ENCODE measurements at regions not wholly inside any gene's neighbourhood (a gene's known extent, or its start where the extent isn't known, plus 50 kb on each side); places are given as distances from the start of the nearest gene placed in this dataset.

DNA sequence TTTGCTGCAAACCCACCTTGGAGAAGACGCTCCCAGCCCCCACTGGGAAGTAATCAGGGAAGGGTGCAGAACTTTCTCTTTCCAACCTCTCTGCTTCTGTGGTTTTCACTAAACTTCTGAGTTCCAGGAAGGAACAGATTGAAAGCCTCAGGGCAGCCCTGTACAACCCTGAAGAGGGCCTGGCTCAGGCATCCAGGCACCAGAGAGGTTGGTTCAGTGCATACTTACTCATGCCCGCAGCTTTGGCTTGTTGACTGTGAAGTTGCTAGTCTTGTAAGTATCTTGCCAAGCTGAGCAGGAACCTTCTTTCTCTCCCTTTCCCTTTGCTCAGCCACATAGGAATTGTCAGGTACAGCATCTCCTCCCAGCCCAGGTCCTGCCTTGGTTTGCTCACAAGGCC, 272.2 kb upstream of the FOXQ1 start:
- Mint-ChIP-seq H3K36me3 (ENCODE audit: insufficient read depth) (no peaks in the 10 kb centered on the region), H3K4me1 (ENCODE audit: low read depth) (no peaks in the 10 kb centered on the region), H3K4me3 (no peak overlapping the region), H3K27me3 (ENCODE audit: low read depth) (peaks cover 19% of the 10 kb centered on the region), H3K9me3 (no peaks in the 10 kb centered on the region)
- no peak for DNase-seq
- no peak for ATAC-seq

DNA sequence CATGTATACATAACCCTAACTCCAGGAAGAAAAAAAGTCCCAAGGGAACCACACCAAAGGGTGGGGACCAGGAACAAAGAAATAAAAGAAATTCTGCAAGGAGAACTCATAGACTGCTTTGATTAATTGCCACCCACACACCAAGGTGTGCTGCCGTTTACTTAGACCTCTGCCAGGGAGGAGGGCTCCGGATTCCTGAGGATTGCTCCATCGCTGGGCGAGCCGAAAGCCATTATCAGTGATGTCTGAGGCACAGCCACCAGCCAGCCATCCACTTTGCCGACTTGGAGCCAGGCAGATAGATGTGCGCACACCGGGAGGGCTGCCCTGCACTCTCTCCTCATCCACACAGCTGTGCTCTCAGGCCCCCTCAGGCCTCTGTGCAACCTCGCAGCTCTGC, 272.7 kb upstream of the FOXQ1 start:
- no peak overlapping the region for H3K4me3 Mint-ChIP-seq
- H3K4me1 Mint-ChIP-seq (ENCODE audit: low read depth), result no peaks in the 10 kb centered on the region
- peaks cover 18% of the 10 kb centered on the region for H3K27me3 Mint-ChIP-seq (ENCODE audit: low read depth)
- no peaks in the 10 kb centered on the region for H3K36me3 Mint-ChIP-seq (ENCODE audit: insufficient read depth)
- no peak for ATAC-seq
- no peaks in the 10 kb centered on the region for H3K9me3 Mint-ChIP-seq
- DNase-seq, result no peak

DNA sequence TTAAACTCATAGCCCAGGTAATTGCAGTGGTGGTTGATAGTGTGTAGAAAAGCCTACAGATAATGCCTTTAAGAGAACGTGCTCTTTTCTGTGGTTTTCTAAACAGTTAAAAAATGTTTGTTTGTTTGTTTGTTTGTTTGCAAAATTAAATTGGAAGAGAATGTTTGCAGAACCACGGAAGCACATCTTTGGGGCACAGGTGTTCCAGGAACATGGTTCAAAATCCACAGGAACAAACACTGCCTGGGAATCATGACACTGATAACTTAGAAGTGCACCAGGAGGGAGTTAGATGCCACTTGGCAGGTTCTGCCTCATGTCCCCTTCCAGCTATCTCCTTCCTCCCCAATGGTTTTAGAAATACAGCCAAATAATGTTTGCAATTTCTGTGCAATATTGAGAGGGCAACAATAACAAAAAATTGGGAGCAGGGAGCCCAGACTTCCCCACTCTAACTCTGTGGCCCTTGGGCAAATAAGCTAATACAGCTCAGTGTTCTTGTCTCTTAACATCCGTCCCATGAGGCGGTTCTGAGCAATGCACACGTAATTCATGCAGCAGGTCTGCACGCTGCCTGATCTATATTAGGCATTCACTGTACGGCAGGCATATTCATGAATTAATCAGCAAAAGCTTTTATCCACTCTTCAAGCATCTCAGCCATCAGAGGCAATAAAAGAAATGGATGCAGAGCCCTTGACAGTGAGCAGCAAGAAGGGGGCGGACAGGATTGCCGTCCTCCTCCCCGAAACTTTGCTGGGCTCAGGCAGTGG, 274.3 kb upstream of the FOXQ1 start:
- no peak overlapping the region for H3K4me3 Mint-ChIP-seq
- DNase-seq, result no peak
- H3K36me3 Mint-ChIP-seq (ENCODE audit: insufficient read depth), result no peaks in the 10 kb centered on the region
- no peak for ATAC-seq
- no peaks in the 10 kb centered on the region for H3K4me1 Mint-ChIP-seq (ENCODE audit: low read depth)
- peaks cover 12% of the 10 kb centered on the region for H3K27me3 Mint-ChIP-seq (ENCODE audit: low read depth)
- no peaks in the 10 kb centered on the region for H3K9me3 Mint-ChIP-seq

DNA sequence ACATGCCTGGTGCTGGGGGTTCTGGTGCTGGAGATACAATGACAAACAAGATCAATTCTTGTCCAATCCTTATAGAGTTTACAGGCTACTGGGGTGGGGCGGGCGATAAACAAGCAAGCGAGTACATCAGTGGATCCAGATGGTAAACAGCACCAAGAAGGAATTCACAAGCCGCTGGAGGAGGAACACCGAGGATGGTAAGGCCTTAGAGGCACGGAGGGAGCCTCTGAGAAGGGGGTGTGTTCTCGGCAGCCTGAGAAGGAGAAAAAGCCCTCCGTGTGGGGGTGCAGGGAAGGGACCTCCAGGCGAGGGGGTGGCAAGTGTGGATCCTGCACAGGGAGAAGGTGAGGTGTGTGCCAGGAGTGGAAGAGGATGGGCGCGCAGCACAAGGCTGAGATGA, 276.5 kb upstream of the FOXQ1 start:
- no peak overlapping the region for H3K4me3 Mint-ChIP-seq
- no peaks in the 10 kb centered on the region for H3K9me3 Mint-ChIP-seq
- H3K4me1 Mint-ChIP-seq (ENCODE audit: low read depth), result no peaks in the 10 kb centered on the region
- no peak for DNase-seq
- H3K36me3 Mint-ChIP-seq (ENCODE audit: insufficient read depth), result no peaks in the 10 kb centered on the region
- peaks cover 5% of the 10 kb centered on the region for H3K27me3 Mint-ChIP-seq (ENCODE audit: low read depth)
- no peak for ATAC-seq

DNA sequence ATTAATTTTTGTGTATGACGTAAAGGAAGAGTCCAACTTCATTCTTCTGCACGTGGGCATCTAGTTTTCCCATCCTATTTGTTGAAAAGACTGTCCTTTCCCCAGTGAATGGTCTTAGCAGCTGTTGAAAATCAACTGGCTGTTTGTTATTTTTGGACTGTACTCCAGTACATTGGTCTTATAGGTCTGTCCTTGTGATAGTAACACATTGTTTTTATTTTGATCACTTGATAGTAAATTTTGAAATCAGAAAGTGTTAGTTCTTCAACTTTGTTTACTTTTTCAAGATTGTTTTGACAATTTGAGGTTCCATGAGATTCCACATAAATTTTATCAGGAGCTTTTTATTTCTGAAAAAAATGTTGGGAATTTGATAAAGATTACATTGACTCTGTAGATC, 280.2 kb upstream of the FOXQ1 start:
- Mint-ChIP-seq H3K9me3 (no peaks in the 10 kb centered on the region), H3K4me3 (no peak overlapping the region), H3K36me3 (ENCODE audit: insufficient read depth) (no peaks in the 10 kb centered on the region), H3K4me1 (ENCODE audit: low read depth) (no peaks in the 10 kb centered on the region), H3K27me3 (ENCODE audit: low read depth) (peaks cover 5% of the 10 kb centered on the region)
- DNase-seq (no peak), ATAC-seq (no peak)

DNA sequence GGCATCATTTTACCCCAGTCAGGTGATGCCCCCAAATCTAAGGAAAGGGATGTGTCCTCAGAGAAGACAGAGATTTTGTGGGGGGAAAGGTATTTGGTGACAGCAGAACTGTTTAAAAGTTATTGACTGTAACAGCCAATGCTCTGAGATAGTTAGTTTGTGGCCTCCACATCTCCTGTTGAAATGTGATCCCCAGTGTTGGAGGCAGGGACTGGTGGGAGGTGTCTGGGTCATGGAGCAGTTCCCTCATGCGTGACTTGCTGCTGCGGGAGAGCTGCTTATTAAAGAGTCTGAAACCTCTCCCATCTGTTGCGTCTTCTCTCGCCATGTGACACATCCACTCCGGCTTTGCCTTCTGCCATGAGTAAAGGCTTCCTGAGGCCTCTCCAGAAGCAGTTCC, 282.8 kb upstream of the FOXQ1 start:
- Mint-ChIP-seq H3K4me1 (ENCODE audit: low read depth) (no peaks in the 10 kb centered on the region), H3K36me3 (ENCODE audit: insufficient read depth) (no peaks in the 10 kb centered on the region), H3K4me3 (no peak overlapping the region), H3K27me3 (ENCODE audit: low read depth) (peaks cover 14% of the 10 kb centered on the region), H3K9me3 (no peaks in the 10 kb centered on the region)
- ATAC-seq, result no peak
- DNase-seq, result no peak

DNA sequence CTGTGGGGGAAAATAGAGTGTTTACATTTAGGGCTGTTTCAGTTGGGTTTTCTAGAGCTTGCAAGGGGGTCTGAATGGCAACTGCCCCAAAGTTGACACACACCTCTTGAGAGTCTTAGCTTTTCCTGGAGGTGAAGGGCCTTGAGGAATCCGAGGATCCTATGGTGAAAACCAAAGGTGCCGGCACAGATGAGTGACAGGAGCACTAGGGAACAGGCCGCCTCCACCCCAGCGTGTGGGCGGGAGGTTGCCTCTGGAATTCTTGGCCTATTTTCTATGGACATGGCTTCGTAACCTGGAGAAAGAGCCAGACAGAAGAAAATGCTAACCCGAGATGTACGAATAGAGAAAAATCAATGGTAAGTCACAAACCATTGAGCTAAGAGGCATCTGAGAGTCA, 283.2 kb upstream of the FOXQ1 start:
- ATAC-seq, result no peak
- Mint-ChIP-seq H3K36me3 (ENCODE audit: insufficient read depth) (no peaks in the 10 kb centered on the region), H3K27me3 (ENCODE audit: low read depth) (peaks cover 16% of the 10 kb centered on the region)

DNA sequence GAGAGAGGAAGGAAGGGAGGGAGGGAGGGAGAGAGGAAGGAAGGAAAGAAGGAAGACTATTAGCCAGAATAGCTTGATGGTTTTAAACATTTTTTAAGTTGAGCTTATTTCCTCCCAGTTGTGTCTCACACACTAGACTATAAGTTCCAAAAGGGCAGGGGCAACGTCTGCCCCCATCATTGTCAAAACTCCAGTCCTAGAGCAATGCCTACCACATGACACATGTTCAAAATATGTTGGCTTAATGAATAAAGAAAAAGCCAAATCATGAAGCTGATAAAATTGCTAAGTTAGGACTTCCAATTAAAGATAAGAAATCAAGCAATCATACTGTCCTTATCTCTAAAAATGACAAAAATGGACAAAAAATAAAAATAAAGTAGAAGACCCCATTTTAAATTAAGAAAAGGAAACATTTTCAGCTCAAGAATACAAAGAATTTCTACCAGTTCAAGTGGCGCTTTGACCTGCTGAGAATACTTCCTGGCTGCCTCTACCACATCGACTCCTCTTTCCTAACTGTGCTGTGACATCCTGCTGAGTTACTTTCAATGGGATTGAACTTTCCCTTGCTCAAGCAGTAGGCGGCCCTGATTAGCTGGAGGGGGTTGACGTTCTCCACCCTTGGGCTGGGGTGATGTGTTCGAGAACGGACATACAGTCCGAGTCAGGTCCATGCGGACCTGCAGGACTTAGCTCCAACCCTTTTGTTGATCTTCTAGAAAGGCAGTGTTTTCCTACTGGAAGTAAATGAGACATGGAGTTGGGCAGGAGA, 283.9 kb upstream of the FOXQ1 start:
- Mint-ChIP-seq H3K4me3 (no peak overlapping the region), H3K27me3 (ENCODE audit: low read depth) (peaks cover 21% of the 10 kb centered on the region), H3K4me1 (ENCODE audit: low read depth) (no peaks in the 10 kb centered on the region), H3K9me3 (no peaks in the 10 kb centered on the region), H3K36me3 (ENCODE audit: insufficient read depth) (no peaks in the 10 kb centered on the region)
- ATAC-seq (no peak), DNase-seq (no peak)

More for the DNA sequence above, 283.2 kb upstream of the FOXQ1 start:
- Mint-ChIP-seq H3K9me3 (no peaks in the 10 kb centered on the region), H3K4me1 (ENCODE audit: low read depth) (no peaks in the 10 kb centered on the region), H3K4me3 (no peak overlapping the region)
- DNase-seq, result no peak

DNA sequence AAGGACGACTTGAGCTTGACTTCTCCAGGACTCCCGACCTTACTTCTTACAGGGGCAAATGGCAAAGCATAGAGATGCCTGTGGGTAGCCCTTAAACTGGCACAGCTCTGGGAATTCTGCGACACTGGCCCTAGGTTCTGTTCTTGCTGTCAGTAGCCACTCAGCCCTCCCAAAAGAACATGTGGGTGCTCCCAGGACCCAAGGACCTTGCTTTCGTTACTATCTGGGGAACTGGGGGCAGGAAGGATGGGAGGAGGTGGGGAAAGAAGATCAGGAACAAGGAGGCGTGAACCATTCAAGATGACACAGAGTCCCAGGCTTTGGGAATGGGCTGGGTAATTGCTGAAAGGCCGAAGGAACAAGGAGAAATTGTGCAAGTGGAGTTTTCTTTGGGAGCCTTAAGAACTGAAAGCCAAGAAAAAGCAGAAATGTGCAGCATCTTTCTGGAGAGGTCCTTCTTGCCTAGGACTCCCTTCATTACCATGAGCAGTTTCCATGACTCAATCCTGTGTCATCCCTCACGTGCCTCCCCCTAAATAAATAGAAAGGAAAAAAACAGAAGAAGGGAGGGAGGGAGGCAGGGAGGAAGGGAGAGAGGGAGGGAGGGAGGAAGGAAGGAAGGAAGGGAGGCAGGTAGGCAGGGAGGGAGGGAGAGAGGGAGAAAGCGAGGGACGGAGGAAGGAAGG, 284.6 kb upstream of the FOXQ1 start:
- H3K27me3 Mint-ChIP-seq (ENCODE audit: low read depth), result peaks cover 21% of the 10 kb centered on the region
- H3K4me3 Mint-ChIP-seq, result no peak overlapping the region
- no peaks in the 10 kb centered on the region for H3K36me3 Mint-ChIP-seq (ENCODE audit: insufficient read depth)
- ATAC-seq (no peak), DNase-seq (no peak)
- H3K9me3 Mint-ChIP-seq, result no peaks in the 10 kb centered on the region
- H3K4me1 Mint-ChIP-seq (ENCODE audit: low read depth), result no peaks in the 10 kb centered on the region

DNA sequence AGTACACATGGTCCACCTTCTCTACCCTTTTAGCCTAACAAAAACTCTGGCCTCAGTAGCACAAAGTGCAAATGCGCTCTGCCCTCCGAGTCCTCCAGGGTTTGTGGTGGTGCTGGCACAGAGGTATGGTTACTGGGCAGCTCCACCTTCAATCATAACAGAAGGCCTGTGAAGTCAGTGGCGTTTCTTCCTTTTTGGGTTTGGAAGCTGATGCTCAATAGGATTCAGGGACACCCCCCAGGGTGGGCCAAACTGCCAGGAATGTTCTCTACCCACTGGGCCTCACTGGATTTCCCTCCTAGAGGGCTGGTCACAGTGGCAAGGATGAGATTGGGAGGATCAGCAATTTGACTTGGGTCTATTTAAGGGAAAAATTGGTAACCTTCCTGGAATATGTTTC, 286.1 kb upstream of the FOXQ1 start:
- H3K4me1 Mint-ChIP-seq (ENCODE audit: low read depth), result no peaks in the 10 kb centered on the region
- no peak for DNase-seq
- no peaks in the 10 kb centered on the region for H3K36me3 Mint-ChIP-seq (ENCODE audit: insufficient read depth)

DNA sequence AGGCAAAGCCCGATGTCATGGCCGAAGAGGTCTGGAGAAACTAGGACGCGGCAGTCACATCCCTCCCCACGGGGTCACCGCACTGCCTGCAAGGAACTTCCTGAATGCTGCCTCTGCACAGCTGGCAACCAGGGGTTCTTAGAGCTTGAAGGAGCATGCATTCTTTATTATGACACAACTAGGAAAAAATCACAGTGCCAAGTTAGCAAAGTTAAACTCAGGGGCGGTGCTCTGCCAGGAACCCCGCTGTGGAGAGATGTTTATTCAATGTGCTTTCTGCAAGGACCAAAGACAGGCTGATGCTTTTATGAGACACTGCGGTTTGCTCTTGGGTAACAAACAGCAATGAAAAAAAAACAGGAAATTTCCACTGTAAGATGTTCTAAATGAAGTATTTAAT, 287.3 kb upstream of the FOXQ1 start:
- Mint-ChIP-seq H3K9me3 (peaks cover 6% of the 10 kb centered on the region), H3K4me1 (ENCODE audit: low read depth) (no peaks in the 10 kb centered on the region)

More for the DNA sequence above, 286.1 kb upstream of the FOXQ1 start:
- no peak overlapping the region for H3K4me3 Mint-ChIP-seq
- H3K9me3 Mint-ChIP-seq, result peaks cover 6% of the 10 kb centered on the region
- peaks cover 21% of the 10 kb centered on the region for H3K27me3 Mint-ChIP-seq (ENCODE audit: low read depth)
- ATAC-seq, result no peak

DNA sequence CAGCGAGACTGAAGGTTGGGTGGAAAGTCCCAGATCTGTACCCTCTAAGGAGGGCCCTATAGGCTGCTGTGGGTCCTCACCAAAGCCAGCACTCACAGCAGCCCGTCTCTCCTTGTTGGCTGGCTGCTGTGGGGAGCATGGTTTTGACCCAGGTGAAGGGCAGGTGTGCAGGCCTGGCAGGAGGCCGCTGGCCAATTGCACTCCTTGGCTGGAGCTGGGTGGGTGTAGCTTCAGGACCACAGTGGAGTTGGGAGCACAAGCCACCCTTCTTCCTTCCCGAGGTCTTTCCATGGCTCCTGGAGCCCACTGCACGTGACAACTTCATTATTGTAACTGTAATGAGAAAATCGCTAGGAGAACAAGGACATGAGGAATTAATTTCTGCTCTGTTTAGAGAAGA, 287.7 kb upstream of the FOXQ1 start:
- no peak for ATAC-seq

More for the DNA sequence above, 287.3 kb upstream of the FOXQ1 start:
- no peaks in the 10 kb centered on the region for H3K36me3 Mint-ChIP-seq (ENCODE audit: insufficient read depth)
- ATAC-seq, result no peak
- DNase-seq, result no peak
- no peak overlapping the region for H3K4me3 Mint-ChIP-seq
- H3K27me3 Mint-ChIP-seq (ENCODE audit: low read depth), result peaks cover 21% of the 10 kb centered on the region

DNA sequence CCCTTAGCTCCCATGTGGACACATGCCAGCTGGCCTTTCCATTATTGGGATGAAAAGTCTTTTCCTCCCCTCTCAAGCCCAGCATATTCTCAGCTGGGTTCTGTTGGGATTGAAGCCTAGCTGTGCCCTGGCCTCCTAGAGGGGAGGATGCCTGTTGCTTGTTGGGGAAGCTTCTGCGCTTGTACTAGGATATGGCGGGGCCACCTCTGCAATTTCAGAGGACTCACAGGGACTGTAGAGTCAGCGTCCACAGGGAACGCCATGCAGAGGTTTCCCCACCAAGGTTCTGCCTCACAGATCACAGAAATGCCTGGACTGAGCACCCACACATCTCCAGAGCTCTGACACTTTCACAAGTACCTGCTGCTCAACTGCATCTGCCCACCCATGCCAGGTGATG, 288.7 kb upstream of the FOXQ1 start:
- no peak overlapping the region for H3K4me3 Mint-ChIP-seq
- no peaks in the 10 kb centered on the region for H3K4me1 Mint-ChIP-seq (ENCODE audit: low read depth)

More for the DNA sequence above, 287.7 kb upstream of the FOXQ1 start:
- Mint-ChIP-seq H3K36me3 (ENCODE audit: insufficient read depth) (no peaks in the 10 kb centered on the region), H3K4me1 (ENCODE audit: low read depth) (no peaks in the 10 kb centered on the region), H3K9me3 (peaks cover 6% of the 10 kb centered on the region), H3K4me3 (no peak overlapping the region), H3K27me3 (ENCODE audit: low read depth) (peaks cover 21% of the 10 kb centered on the region)
- DNase-seq, result no peak

DNA sequence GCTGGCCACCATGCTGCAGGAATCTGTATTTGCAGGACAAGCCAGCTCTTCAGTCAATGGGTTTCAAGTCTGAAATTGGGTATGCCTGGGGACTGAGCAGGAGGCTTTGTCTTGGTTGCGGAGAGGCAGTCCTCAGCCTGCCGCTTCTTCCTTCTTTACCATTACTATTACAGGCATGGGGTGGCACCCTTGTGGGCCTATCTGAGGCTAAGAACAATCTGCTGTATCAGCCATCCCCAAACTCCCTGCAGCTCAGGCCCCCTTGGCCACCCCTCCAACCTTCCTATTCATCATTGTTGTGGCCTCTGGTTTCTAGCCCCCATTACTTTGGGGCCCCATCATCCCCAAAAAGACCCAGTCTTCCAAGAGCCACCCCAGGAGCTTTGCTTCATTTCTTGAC, 289.2 kb upstream of the FOXQ1 start:
- no peaks in the 10 kb centered on the region for H3K4me1 Mint-ChIP-seq (ENCODE audit: low read depth)
- no peak for ATAC-seq

More for the DNA sequence above, 288.7 kb upstream of the FOXQ1 start:
- DNase-seq (no peak), ATAC-seq (no peak)
- Mint-ChIP-seq H3K9me3 (peaks cover 6% of the 10 kb centered on the region), H3K27me3 (ENCODE audit: low read depth) (peaks cover 25% of the 10 kb centered on the region), H3K36me3 (ENCODE audit: insufficient read depth) (no peaks in the 10 kb centered on the region)

More for the DNA sequence above, 289.2 kb upstream of the FOXQ1 start:
- Mint-ChIP-seq H3K36me3 (ENCODE audit: insufficient read depth) (no peaks in the 10 kb centered on the region), H3K27me3 (ENCODE audit: low read depth) (peaks cover 25% of the 10 kb centered on the region), H3K9me3 (peaks cover 6% of the 10 kb centered on the region), H3K4me3 (no peak overlapping the region)
- no peak for DNase-seq

Measured in activated T-cell treated with anti-CD3 and anti-CD28 coated beads, Interleukin-2, amount 50 U/mL, for 4 hours (primary cell).